GM12873 (cell line): ENCODE measurements at regions not wholly inside any gene's neighbourhood (a gene's known extent, or its start where the extent isn't known, plus 50 kb on each side); places are given as distances from the start of the nearest gene placed in this dataset.

Source experiments
- CTCF ChIP-seq: IDR thresholded peaks from 2 replicates; pipeline ENCODE4 v1.5.1; 2012; ENCODE audit warnings: low read depth, mild to moderate bottlenecking, moderate library complexity, low read length, control low read depth; ENCODE audit not compliant: insufficient read depth; ENCODE audit errors: missing control alignments

- TF ChIP-seq CTCF: no peak
Measured at GRCh38 chr2:237164474-237165042, 78.9 kb downstream of the COPS8 start.

GRCh38 chr2:237165405-237166276, 80.0 kb downstream of the COPS8 start:
- TF ChIP-seq CTCF: peak; percentile 37

GRCh38 chr2:237167038-237167437, 81.3 kb downstream of the COPS8 start:
- TF ChIP-seq CTCF: no peak

- TF ChIP-seq CTCF: no peak
Measured at GRCh38 chr2:237167934-237168333, 82.2 kb downstream of the COPS8 start.

GRCh38 chr2:237170020-237170419, 84.3 kb downstream of the COPS8 start:
- no peak for TF ChIP-seq CTCF

- TF ChIP-seq CTCF: no peak
Measured at GRCh38 chr2:237171396-237171795, 85.7 kb downstream of the COPS8 start.

- no peak for TF ChIP-seq CTCF
Measured at GRCh38 chr2:237171881-237172280, 86.2 kb downstream of the COPS8 start.
